ENCODE measurements at regions not wholly inside any gene's neighbourhood (a gene's known extent, or its start where the extent isn't known, plus 50 kb on each side); places are given as distances from the start of the nearest gene placed in this dataset.

DNA sequence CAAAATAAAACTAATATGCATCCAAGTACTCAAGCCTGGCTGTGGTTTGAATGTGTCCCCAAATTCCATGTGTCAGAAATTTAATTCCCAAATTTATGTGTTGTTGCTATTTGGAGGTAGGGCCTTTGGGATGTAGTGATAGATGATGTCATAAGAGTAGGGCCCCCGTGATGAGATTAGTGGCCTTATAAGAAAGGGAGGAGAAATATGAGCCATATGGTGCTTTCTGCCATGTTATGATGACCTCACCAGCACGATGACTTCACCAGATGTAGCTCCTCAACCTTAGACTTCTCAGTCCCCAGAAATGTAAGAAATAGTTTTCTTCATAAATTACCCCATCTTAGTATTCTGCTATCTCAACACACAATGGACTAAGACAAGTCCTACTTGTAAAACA lies 2264.0 kb downstream of the ARAP2 start:
- TF ChIP-seq POLR2A (IDR thresholded peaks at IDR 0.05): no peak
- TF ChIP-seq, protein P1, sequence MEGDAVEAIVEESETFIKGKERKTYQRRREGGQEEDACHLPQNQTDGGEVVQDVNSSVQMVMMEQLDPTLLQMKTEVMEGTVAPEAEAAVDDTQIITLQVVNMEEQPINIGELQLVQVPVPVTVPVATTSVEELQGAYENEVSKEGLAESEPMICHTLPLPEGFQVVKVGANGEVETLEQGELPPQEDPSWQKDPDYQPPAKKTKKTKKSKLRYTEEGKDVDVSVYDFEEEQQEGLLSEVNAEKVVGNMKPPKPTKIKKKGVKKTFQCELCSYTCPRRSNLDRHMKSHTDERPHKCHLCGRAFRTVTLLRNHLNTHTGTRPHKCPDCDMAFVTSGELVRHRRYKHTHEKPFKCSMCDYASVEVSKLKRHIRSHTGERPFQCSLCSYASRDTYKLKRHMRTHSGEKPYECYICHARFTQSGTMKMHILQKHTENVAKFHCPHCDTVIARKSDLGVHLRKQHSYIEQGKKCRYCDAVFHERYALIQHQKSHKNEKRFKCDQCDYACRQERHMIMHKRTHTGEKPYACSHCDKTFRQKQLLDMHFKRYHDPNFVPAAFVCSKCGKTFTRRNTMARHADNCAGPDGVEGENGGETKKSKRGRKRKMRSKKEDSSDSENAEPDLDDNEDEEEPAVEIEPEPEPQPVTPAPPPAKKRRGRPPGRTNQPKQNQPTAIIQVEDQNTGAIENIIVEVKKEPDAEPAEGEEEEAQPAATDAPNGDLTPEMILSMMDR (IDR thresholded peaks at IDR 0.05): no peak
- TF ChIP-seq EP300 (IDR thresholded peaks at IDR 0.05): no peak
